CD14-positive monocyte (primary cell): ENCODE measurements at regions not wholly inside any gene's neighbourhood (a gene's known extent, or its start where the extent isn't known, plus 50 kb on each side); places are given as distances from the start of the nearest gene placed in this dataset.

ENCODE experiments used
- DNase-seq, 3 donors: peaks; one replicate each; pipeline ENCODE4 v3.0.0-alpha.2; 2011 to 2022
- H2AFZ ChIP-seq: 2 replicates; pipeline ENCODE4 v1.6.0; 2012; ENCODE audit warnings: mild to moderate bottlenecking, low read depth, low read length, inconsistent platforms; ENCODE audit not compliant: insufficient read depth, poor library complexity, severe bottlenecking
- H3K27ac ChIP-seq, 2 donors: 1 replicate in 1 of 2; 2 replicates in 1 of 2; pipeline ENCODE4 v1.5.1; 2012 to 2013; ENCODE audit warnings: low read length in 2 of 2, control low read depth in 1 of 2, inconsistent platforms in 1 of 2, low read depth in 1 of 2, mild to moderate bottlenecking in 1 of 2
- H3K27me3 ChIP-seq, 2 donors: one replicate each; pipeline versions ENCODE4 v1.6.0 to v1.6.1; 2011 to 2013; ENCODE audit warnings: low read length in 2 of 2; ENCODE audit not compliant: control insufficient read depth in 2 of 2, insufficient read depth in 2 of 2
- H3K36me3 ChIP-seq, 2 donors: replicated peaks in 1 of 2; 1 replicate in 1 of 2; 2 replicates in 1 of 2; pipeline versions ENCODE4 v1.5.1 to v1.6.1; 2012 to 2013; ENCODE audit warnings: low read length in 2 of 2, control low read depth in 1 of 2, inconsistent platforms in 1 of 2, mild to moderate bottlenecking in 1 of 2; ENCODE audit not compliant: insufficient read depth in 2 of 2, control insufficient read depth in 1 of 2
- H3K4me1 ChIP-seq, 2 donors: 1 replicate in 1 of 2; 2 replicates in 1 of 2; pipeline versions ENCODE4 v1.5.1 to v1.6.1; 2012 to 2013; ENCODE audit warnings: low read length in 2 of 2, control low read depth in 1 of 2, inconsistent platforms in 1 of 2, mild to moderate bottlenecking in 1 of 2, moderate library complexity in 1 of 2; ENCODE audit not compliant: insufficient read depth in 2 of 2, control insufficient read depth in 1 of 2
- H3K4me2 ChIP-seq: replicated peaks from 2 replicates; pipeline ENCODE3; 2012; ENCODE audit warnings: low read length, moderate library complexity, mild to moderate bottlenecking; ENCODE audit not compliant: poor library complexity, severe bottlenecking; ENCODE audit errors: extremely low read depth
- H3K4me3 ChIP-seq, 3 experiments: fragments of 200-600 bp in 1 of 3; sonication (generic) in 1 of 3; replicated peaks in 1 of 3; 1 replicate in 2 of 3; 2 replicates in 1 of 3; pipeline ENCODE4 v1.5.1; 2011 to 2013; ENCODE audit warnings: low read length in 3 of 3, mild to moderate bottlenecking in 3 of 3, control low read depth in 2 of 3, low read depth in 2 of 3, inconsistent platforms in 1 of 3, moderate library complexity in 1 of 3
- H3K79me2 ChIP-seq: 2 replicates; pipeline ENCODE4 v1.6.0; 2012; ENCODE audit warnings: mild to moderate bottlenecking, control low read depth, inconsistent platforms, low read length, moderate library complexity; ENCODE audit not compliant: insufficient read depth
- H3K9ac ChIP-seq: 2 replicates; pipeline ENCODE4 v1.6.0; 2017; ENCODE audit warnings: low read length, mild to moderate bottlenecking; ENCODE audit not compliant: insufficient read depth, poor library complexity, severe bottlenecking
- H3K9me3 ChIP-seq, 2 donors: replicated peaks in 1 of 2; 1 replicate in 1 of 2; 2 replicates in 1 of 2; pipeline versions ENCODE4 v1.5.1 to v1.6.1; 2012 to 2013; ENCODE audit warnings: low read length in 2 of 2, control low read depth in 1 of 2; ENCODE audit not compliant: control insufficient read depth in 1 of 2, insufficient read depth in 1 of 2
- H4K20me1 ChIP-seq: 2 replicates; pipeline ENCODE4 v1.6.0; 2012; ENCODE audit warnings: mild to moderate bottlenecking, low read length, control low read depth, moderate library complexity; ENCODE audit not compliant: insufficient read depth
- H3K27ac Mint-ChIP-seq, 7 donors: one replicate each; pipeline ENCODE4 v1.8.0; 2020; ENCODE audit warnings: mild to moderate bottlenecking in 7 of 7, mixed read lengths in 7 of 7, moderate library complexity in 6 of 7, inconsistent platforms in 2 of 7
- H3K27me3 Mint-ChIP-seq, 3 donors: one replicate each; pipeline ENCODE4 v1.8.0; 2021 to 2022; ENCODE audit warnings: low read depth in 3 of 3, mild to moderate bottlenecking in 3 of 3, mixed read lengths in 3 of 3, moderate library complexity in 3 of 3, inconsistent platforms in 1 of 3
- H3K36me3 Mint-ChIP-seq, 2 donors: one replicate each; pipeline ENCODE4 v1.8.0; 2020; ENCODE audit warnings: mixed read lengths in 2 of 2, inconsistent platforms in 1 of 2, mild to moderate bottlenecking in 1 of 2
- H3K4me1 Mint-ChIP-seq: one replicate; pipeline ENCODE4 v1.8.0; 2020; ENCODE audit warnings: mild to moderate bottlenecking, mixed read lengths
- H3K4me3 Mint-ChIP-seq, 2 donors: one replicate each; pipeline ENCODE4 v1.8.0; 2020; ENCODE audit warnings: mild to moderate bottlenecking in 2 of 2, mixed read lengths in 2 of 2, moderate library complexity in 1 of 2
- H3K9me3 Mint-ChIP-seq, 7 donors: one replicate each; pipeline ENCODE4 v1.8.0; 2020 to 2022; ENCODE audit warnings: mixed read lengths in 7 of 7, mild to moderate bottlenecking in 6 of 7, moderate library complexity in 6 of 7, inconsistent platforms in 2 of 7
- WGBS: methylation state at CpG from one replicate; pipeline ENCODE4 v1.1.5; 2013; ENCODE audit warnings: missing lambda C conversion rate; ENCODE audit not compliant: insufficient coverage; 5-methylcytosine and 5-hydroxymethylcytosine counted together
- intact Hi-C, 2 donors: fragments of 100-400 bp; cut with micrococcal nuclease; formaldehyde crosslinking; loops; one replicate each; pipeline versions ENCODE4 v1.15.0 to v1.15.1; 2023
- TF ChIP-seq, protein P1 (sequence below): fragments of 200-600 bp; IDR thresholded peaks from one replicate; pipeline ENCODE4 v1.8.0; 2022; ENCODE audit warnings: antibody characterized with exemption, mild to moderate bottlenecking

DNA sequence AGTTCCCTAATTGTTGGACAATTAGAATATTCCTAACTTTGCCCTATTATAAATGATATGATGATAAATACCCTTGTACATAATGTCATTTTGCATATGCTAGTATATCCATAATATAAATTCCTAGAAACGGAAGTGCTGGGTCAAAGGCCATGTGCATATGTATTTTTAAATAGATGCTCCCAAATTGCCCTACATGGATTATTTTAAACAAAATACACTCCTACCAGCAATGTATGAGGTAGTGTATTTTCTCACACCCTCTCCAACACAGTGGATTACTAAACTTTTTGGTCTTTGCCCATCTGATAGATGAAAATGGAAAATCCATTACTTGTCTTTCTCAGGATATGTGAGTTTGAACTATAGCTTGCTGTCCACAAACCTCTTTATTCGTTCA lies 385.1 kb upstream of the JARID2 start:
- Histone ChIP-seq H3K27ac (peak overlapping the region in 1 of 2 donors; percentile 34), H3K9me3 (no peaks in the 10 kb centered on the region), H4K20me1 (no peaks in the 10 kb centered on the region), H3K27me3 (no peaks in the 10 kb centered on the region), H3K4me2 (no peak overlapping the region), H3K36me3 (no peaks in the 10 kb centered on the region), H2AFZ (no peak overlapping the region), H3K79me2 (no peaks in the 10 kb centered on the region), H3K9ac (no peak overlapping the region), H3K4me1 (peaks cover 36 to 46% of the 10 kb centered on the region in 2 donors), H3K4me3 (no peak overlapping the region)
- TF ChIP-seq, protein P1, sequence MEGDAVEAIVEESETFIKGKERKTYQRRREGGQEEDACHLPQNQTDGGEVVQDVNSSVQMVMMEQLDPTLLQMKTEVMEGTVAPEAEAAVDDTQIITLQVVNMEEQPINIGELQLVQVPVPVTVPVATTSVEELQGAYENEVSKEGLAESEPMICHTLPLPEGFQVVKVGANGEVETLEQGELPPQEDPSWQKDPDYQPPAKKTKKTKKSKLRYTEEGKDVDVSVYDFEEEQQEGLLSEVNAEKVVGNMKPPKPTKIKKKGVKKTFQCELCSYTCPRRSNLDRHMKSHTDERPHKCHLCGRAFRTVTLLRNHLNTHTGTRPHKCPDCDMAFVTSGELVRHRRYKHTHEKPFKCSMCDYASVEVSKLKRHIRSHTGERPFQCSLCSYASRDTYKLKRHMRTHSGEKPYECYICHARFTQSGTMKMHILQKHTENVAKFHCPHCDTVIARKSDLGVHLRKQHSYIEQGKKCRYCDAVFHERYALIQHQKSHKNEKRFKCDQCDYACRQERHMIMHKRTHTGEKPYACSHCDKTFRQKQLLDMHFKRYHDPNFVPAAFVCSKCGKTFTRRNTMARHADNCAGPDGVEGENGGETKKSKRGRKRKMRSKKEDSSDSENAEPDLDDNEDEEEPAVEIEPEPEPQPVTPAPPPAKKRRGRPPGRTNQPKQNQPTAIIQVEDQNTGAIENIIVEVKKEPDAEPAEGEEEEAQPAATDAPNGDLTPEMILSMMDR, result no peak
- H3K4me3 Mint-ChIP-seq, result no peak overlapping the region
- WGBS, result no CpG with 5 or more reads among the region's 2 CpGs
- DNase-seq, result no peak
- H3K27ac Mint-ChIP-seq, result peak overlapping the region in 1 of 7 donors; percentile 58
- H3K9me3 Mint-ChIP-seq, result peaks cover 0 to 4% (median 0%) of the 10 kb centered on the region in 7 donors
- H3K36me3 Mint-ChIP-seq, result peaks cover 4% of the 10 kb centered on the region in 2 donors
- intact Hi-C loops, result no loop called here
- H3K4me1 Mint-ChIP-seq, result peaks cover 55% of the 10 kb centered on the region
- peaks cover 0 to 3% (median 0%) of the 10 kb centered on the region in 3 donors for H3K27me3 Mint-ChIP-seq

DNA sequence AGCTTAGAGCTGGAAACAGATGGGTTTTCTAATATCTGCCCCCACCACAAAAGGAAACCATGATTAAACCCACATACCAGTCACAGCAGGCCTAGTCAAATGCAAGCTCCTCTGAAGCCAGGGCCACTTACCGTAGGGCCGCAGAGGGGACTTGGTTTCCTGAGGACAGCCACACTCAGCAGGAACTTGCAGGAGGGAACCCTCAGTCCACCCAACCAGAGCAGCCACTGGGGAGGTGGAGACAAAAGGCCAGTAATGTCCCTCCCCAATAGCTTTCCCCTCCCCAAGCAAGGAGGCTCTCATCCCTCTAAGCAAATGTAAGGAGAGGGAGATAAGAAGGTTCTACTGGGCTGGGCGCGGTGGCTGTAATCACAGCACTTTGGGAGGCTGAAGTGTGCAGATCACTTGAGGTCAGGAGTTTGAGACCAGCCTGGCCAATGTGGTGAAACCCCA lies 384.4 kb upstream of the JARID2 start:
- H3K36me3 ChIP-seq, result no peaks in the 10 kb centered on the region
- no peaks in the 10 kb centered on the region for H3K9me3 ChIP-seq
- no peak overlapping the region for H3K9ac ChIP-seq
- H3K4me1 Mint-ChIP-seq, result peaks cover 63% of the 10 kb centered on the region
- peaks cover 44 to 53% of the 10 kb centered on the region in 2 donors for H3K4me1 ChIP-seq
- H3K79me2 ChIP-seq, result no peaks in the 10 kb centered on the region
- intact Hi-C loops, result no loop called here
- peaks cover 4% of the 10 kb centered on the region in 2 donors for H3K36me3 Mint-ChIP-seq
- DNase-seq, result no peak
- peak overlapping the region in 1 of 2 donors; percentile 34 for H3K27ac ChIP-seq
- H3K4me3 ChIP-seq, result no peak overlapping the region
- H4K20me1 ChIP-seq, result no peaks in the 10 kb centered on the region
- peak overlapping the region; percentile 62 for H2AFZ ChIP-seq
- peaks cover 0 to 4% (median 0%) of the 10 kb centered on the region in 7 donors for H3K9me3 Mint-ChIP-seq
- TF ChIP-seq, protein P1, result no peak
- no peak overlapping the region for H3K4me2 ChIP-seq
- WGBS, result no CpG with 5 or more reads among the region's 4 CpGs
- no peak overlapping the region for H3K4me3 Mint-ChIP-seq
- peak overlapping the region in 4 of 7 donors; percentile 16 to 84 (median 46) for H3K27ac Mint-ChIP-seq
- no peaks in the 10 kb centered on the region for H3K27me3 ChIP-seq
- peaks cover 0 to 3% (median 0%) of the 10 kb centered on the region in 3 donors for H3K27me3 Mint-ChIP-seq
